T-cell (primary cell): ENCODE measurements at regions not wholly inside any gene's neighbourhood (a gene's known extent, or its start where the extent isn't known, plus 50 kb on each side); places are given as distances from the start of the nearest gene placed in this dataset.

Experiments used
- ATAC-seq, 4 experiments: fragments of 200-7000 bp in 3 of 4; fragments of 150-1000 bp in 1 of 4; cut with Tn5 transposase; replicated peaks in 1 of 4; 1 replicate in 3 of 4; 2 replicates in 1 of 4; pipeline ENCODE4 v1.10.0; 2021; ENCODE audit warnings: moderate library complexity in 3 of 4, mild to moderate bottlenecking in 2 of 4, moderate number of reproducible peaks in 1 of 4
- CTCF ChIA-PET, 2 donors: fragments of 300-600 bp; sonication (Branson Sonifier 250); formaldehyde crosslinking; loops; one replicate each; lab custom pipeline; 2022; ENCODE audit warnings: antibody characterized with exemption in 2 of 2; lab: Charles Lee
- POLR2A ChIA-PET, 2 donors: fragments of 300-600 bp; sonication (Branson Sonifier 250); formaldehyde crosslinking; loops; one replicate each; lab custom pipeline; 2022; ENCODE audit warnings: antibody characterized with exemption in 2 of 2; lab: Charles Lee
- DNase-seq, 35 experiments: peaks; one replicate each; pipeline versions ENCODE4 v3.0.0 to v3.0.0-alpha.2; 2013 to 2023
- H3K27ac ChIP-seq: one replicate; pipeline ENCODE4 v1.5.1; 2013; ENCODE audit warnings: low read length
- H3K27me3 ChIP-seq, 2 experiments: replicated peaks in 1 of 2; 1 replicate in 1 of 2; 2 replicates in 1 of 2; pipeline versions ENCODE4 v1.6.1 to v1.7.0; 2013; ENCODE audit warnings: low read length in 1 of 2, mixed read lengths in 1 of 2; ENCODE audit not compliant: control insufficient read depth in 2 of 2, insufficient read depth in 2 of 2; ENCODE audit errors: extremely low read depth in 1 of 2
- H3K36me3 ChIP-seq, 2 donors: 1 replicate in 1 of 2; 2 replicates in 1 of 2; pipeline versions ENCODE4 v1.6.1 to v1.7.0; 2013; ENCODE audit warnings: low read length in 1 of 2; ENCODE audit not compliant: control insufficient read depth in 2 of 2, insufficient read depth in 1 of 2; ENCODE audit errors: extremely low read depth in 1 of 2
- H3K4me1 ChIP-seq, 2 experiments: 1 replicate in 1 of 2; 2 replicates in 1 of 2; pipeline versions ENCODE4 v1.6.1 to v1.7.0; 2013; ENCODE audit warnings: low read length in 2 of 2, mixed read lengths in 1 of 2; ENCODE audit not compliant: insufficient read depth in 2 of 2, control insufficient read depth in 1 of 2; ENCODE audit errors: extremely low read depth in 1 of 2
- H3K4me3 ChIP-seq, 2 donors: 1 replicate in 1 of 2; 2 replicates in 1 of 2; pipeline versions ENCODE4 v1.5.1 to v1.7.0; 2013; ENCODE audit warnings: mild to moderate bottlenecking in 2 of 2, low read length in 1 of 2, moderate library complexity in 1 of 2; ENCODE audit not compliant: control insufficient read depth in 1 of 2; ENCODE audit errors: extremely low read depth in 1 of 2
- H3K9me3 ChIP-seq: 2 replicates; pipeline ENCODE4 v1.7.0; 2013
- H3K27ac Mint-ChIP-seq, 2 donors: one replicate each; pipeline ENCODE4 v1.8.0; 2020 to 2021; ENCODE audit warnings: mild to moderate bottlenecking in 2 of 2, mixed read lengths in 2 of 2
- H3K27me3 Mint-ChIP-seq, 2 donors: one replicate each; pipeline ENCODE4 v1.8.0; 2021 to 2022; ENCODE audit warnings: mixed read lengths in 2 of 2
- H3K36me3 Mint-ChIP-seq: one replicate; pipeline ENCODE4 v1.8.0; 2021; ENCODE audit warnings: mixed read lengths
- H3K4me1 Mint-ChIP-seq, 3 donors: one replicate each; pipeline ENCODE4 v1.8.0; 2020 to 2022; ENCODE audit warnings: mixed read lengths in 3 of 3, mild to moderate bottlenecking in 1 of 3
- H3K4me3 Mint-ChIP-seq, 3 donors: one replicate each; pipeline ENCODE4 v1.8.0; 2020 to 2022; ENCODE audit warnings: mild to moderate bottlenecking in 3 of 3, mixed read lengths in 3 of 3, moderate library complexity in 3 of 3
- H3K9me3 Mint-ChIP-seq, 3 donors: one replicate each; pipeline ENCODE4 v1.8.0; 2020 to 2022; ENCODE audit warnings: mixed read lengths in 3 of 3
- WGBS: methylation state at CpG from one replicate; pipeline ENCODE4 v1.1.5; 2013; ENCODE audit warnings: missing lambda C conversion rate; ENCODE audit not compliant: insufficient coverage; 5-methylcytosine and 5-hydroxymethylcytosine counted together

DNA sequence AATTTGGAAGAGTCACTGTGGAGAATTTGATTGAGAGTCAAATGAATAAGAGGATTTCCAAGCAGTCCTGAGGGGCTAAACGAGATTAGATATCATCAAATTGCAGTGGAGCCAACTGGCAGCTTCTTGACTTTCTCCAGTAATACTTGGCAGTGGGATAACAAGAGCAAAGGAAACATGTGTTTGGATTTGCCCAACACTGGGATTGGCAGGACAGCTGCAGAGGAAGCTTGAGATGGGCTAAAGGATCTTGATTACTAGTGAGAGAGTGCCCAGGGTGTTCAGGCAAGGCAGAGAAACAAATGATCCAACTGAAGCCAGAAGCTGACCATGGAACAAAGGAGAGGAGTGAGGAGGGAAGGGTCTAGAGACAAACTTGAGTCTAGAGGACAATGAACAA, 356.0 kb upstream of the ISL1 start:
- H3K27ac ChIP-seq: no peak overlapping the region
- CTCF ChIA-PET: no interaction called here
- Mint-ChIP-seq H3K27me3 (peaks cover 0 to 3% of the 10 kb centered on the region in 2 donors), H3K9me3 (peaks cover 5 to 19% (median 11%) of the 10 kb centered on the region in 3 donors), H3K27ac (no peak overlapping the region), H3K36me3 (no peaks in the 10 kb centered on the region), H3K4me3 (no peak overlapping the region), H3K4me1 (no peaks in the 10 kb centered on the region)
- POLR2A ChIA-PET: no interaction called here
- WGBS: 27% methylated on average over 1 of the region's 1 CpG
- no peaks in the 10 kb centered on the region for H3K4me1 ChIP-seq
- no peak for ATAC-seq
- no peaks in the 10 kb centered on the region for H3K9me3 ChIP-seq
- DNase-seq: no peak
- H3K4me3 ChIP-seq: no peak overlapping the region
- H3K36me3 ChIP-seq: no peaks in the 10 kb centered on the region
- no peaks in the 10 kb centered on the region for H3K27me3 ChIP-seq

- Histone ChIP-seq H3K27me3 (no peaks in the 10 kb centered on the region), H3K9me3 (no peaks in the 10 kb centered on the region), H3K4me3 (no peak overlapping the region), H3K4me1 (no peaks in the 10 kb centered on the region), H3K27ac (no peak overlapping the region), H3K36me3 (no peaks in the 10 kb centered on the region)
- Mint-ChIP-seq H3K4me1 (no peaks in the 10 kb centered on the region), H3K27me3 (peaks cover 0 to 3% of the 10 kb centered on the region in 2 donors), H3K4me3 (no peak overlapping the region), H3K27ac (no peak overlapping the region), H3K36me3 (no peaks in the 10 kb centered on the region), H3K9me3 (peaks cover 5 to 17% (median 11%) of the 10 kb centered on the region in 3 donors)
- no CpG with 5 or more reads among the region's 1 CpG for WGBS
- no peak for ATAC-seq
- CTCF ChIA-PET: no interaction called here
- no peak for DNase-seq
- POLR2A ChIA-PET: no interaction called here
These were observed 354.9 kb upstream of the ISL1 start for GRCh38 chr5:51028394-51028793.

DNA sequence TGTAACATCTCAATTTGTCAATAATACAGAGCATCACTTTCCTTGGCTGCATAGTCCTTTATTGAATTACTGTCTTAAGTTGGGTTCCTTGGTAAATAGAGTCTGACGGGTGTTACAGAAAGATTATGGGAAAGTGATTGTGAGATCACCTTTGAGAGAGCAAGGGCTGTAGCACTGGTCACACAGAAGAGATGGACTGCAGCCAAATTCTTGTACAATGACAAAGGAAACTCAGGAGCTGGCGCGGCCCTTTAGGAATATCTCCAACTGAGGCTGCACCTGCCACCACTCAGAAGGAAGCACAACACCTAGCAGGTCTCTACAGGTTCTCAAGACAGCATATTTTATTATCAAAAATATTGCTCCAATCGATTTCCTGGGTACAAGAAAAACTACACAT, 350.0 kb upstream of the ISL1 start:
- Mint-ChIP-seq H3K27me3 (peaks cover 0 to 3% of the 10 kb centered on the region in 2 donors), H3K4me3 (no peak overlapping the region), H3K9me3 (peaks cover 0 to 3% (median 0%) of the 10 kb centered on the region in 3 donors), H3K4me1 (no peaks in the 10 kb centered on the region), H3K27ac (no peak overlapping the region), H3K36me3 (no peaks in the 10 kb centered on the region)
- 75% methylated on average over 4 of the region's 4 CpGs for WGBS
- Histone ChIP-seq H3K4me3 (no peak overlapping the region), H3K9me3 (no peaks in the 10 kb centered on the region), H3K36me3 (no peaks in the 10 kb centered on the region), H3K27ac (no peak overlapping the region), H3K27me3 (no peaks in the 10 kb centered on the region), H3K4me1 (no peaks in the 10 kb centered on the region)
- ChIA-PET POLR2A (no interaction called here), CTCF (no interaction called here)
- ATAC-seq (no peak), DNase-seq (no peak)

- ATAC-seq: no peak
- Histone ChIP-seq H3K27me3 (no peaks in the 10 kb centered on the region), H3K27ac (no peak overlapping the region), H3K4me3 (no peak overlapping the region), H3K9me3 (no peaks in the 10 kb centered on the region), H3K4me1 (no peaks in the 10 kb centered on the region), H3K36me3 (no peaks in the 10 kb centered on the region)
- WGBS: no CpG with 5 or more reads among the region's 1 CpG
- Mint-ChIP-seq H3K4me3 (no peak overlapping the region), H3K9me3 (peaks cover 0 to 3% (median 0%) of the 10 kb centered on the region in 3 donors), H3K4me1 (no peaks in the 10 kb centered on the region), H3K36me3 (no peaks in the 10 kb centered on the region), H3K27me3 (peaks cover 0 to 3% of the 10 kb centered on the region in 2 donors), H3K27ac (no peak overlapping the region)
- POLR2A ChIA-PET: no interaction called here
- DNase-seq: no peak
- CTCF ChIA-PET: no interaction called here
These were observed 348.9 kb upstream of the ISL1 start for GRCh38 chr5:51034222-51034901.

GRCh38 chr5:51039424-51040329, 343.6 kb upstream of the ISL1 start:
- H3K4me1 Mint-ChIP-seq: no peaks in the 10 kb centered on the region
- no CpG with 5 or more reads among the region's 6 CpGs for WGBS
- no peak overlapping the region for H3K27ac Mint-ChIP-seq
- Histone ChIP-seq H3K9me3 (no peaks in the 10 kb centered on the region), H3K4me1 (no peaks in the 10 kb centered on the region), H3K36me3 (no peaks in the 10 kb centered on the region), H3K4me3 (no peak overlapping the region), H3K27me3 (no peaks in the 10 kb centered on the region), H3K27ac (no peak overlapping the region)
- no peaks in the 10 kb centered on the region for H3K9me3 Mint-ChIP-seq
- DNase-seq: no peak
- H3K27me3 Mint-ChIP-seq: no peaks in the 10 kb centered on the region
- no peak overlapping the region for H3K4me3 Mint-ChIP-seq
- POLR2A ChIA-PET: interaction anchor here in 1 of 2 donors (0.5 kb wide), 1 partner anchor 10 kb away, joined by 11 read pairs; no protein-coding TSS in a partner anchor
- no peaks in the 10 kb centered on the region for H3K36me3 Mint-ChIP-seq
- CTCF ChIA-PET: no interaction called here
- ATAC-seq: no peak

GRCh38 chr5:51043745-51044144, 339.5 kb upstream of the ISL1 start:
- no peaks in the 10 kb centered on the region for H3K4me1 Mint-ChIP-seq
- H3K9me3 Mint-ChIP-seq: no peaks in the 10 kb centered on the region
- no peaks in the 10 kb centered on the region for H3K36me3 Mint-ChIP-seq
- WGBS: no CpG with 5 or more reads among the region's 5 CpGs
- no peak overlapping the region for H3K27ac Mint-ChIP-seq
- Histone ChIP-seq H3K36me3 (no peaks in the 10 kb centered on the region), H3K4me1 (no peaks in the 10 kb centered on the region), H3K4me3 (no peak overlapping the region), H3K27ac (no peak overlapping the region), H3K27me3 (no peaks in the 10 kb centered on the region), H3K9me3 (no peaks in the 10 kb centered on the region)
- ChIA-PET POLR2A (no interaction called here), CTCF (no interaction called here)
- no peak overlapping the region for H3K4me3 Mint-ChIP-seq
- DNase-seq (no peak), ATAC-seq (no peak)
- no peaks in the 10 kb centered on the region for H3K27me3 Mint-ChIP-seq
